HCT116 (cell line): ENCODE measurements at regions not wholly inside any gene's neighbourhood (a gene's known extent, or its start where the extent isn't known, plus 50 kb on each side); places are given as distances from the start of the nearest gene placed in this dataset.

Experiments
- ATAC-seq: fragments of 200-7000 bp; cut with Tn5 transposase; 2 replicates; pipeline ENCODE4 v1.9.1; 2020; ENCODE audit warnings: mild to moderate bottlenecking, moderate library complexity
- BruUV-seq: library from RNA; stranded (reverse); fragments of 400-500 nt; replicated peaks from 2 replicates; lab custom pipeline; 2021; lab: Mats Ljungman, UMichigan
- CTCF ChIA-PET: fragments of 300-600 bp; sonication (Branson Sonifier 250); formaldehyde crosslinking; loops from one replicate; lab custom pipeline; 2021; ENCODE audit warnings: antibody characterized with exemption; lab: Charles Lee
- POLR2A ChIA-PET: fragments of 300-600, 350-600 bp; sonication (Branson Sonifier 250); formaldehyde crosslinking; loops from one replicate; lab custom pipeline; 2021; ENCODE audit warnings: antibody characterized with exemption; lab: Charles Lee
- RAD21 ChIA-PET, 2 experiments: fragments of 300-600 bp; sonication (Branson Sonifier 250); formaldehyde crosslinking; loops; one replicate each; lab custom pipeline; 2023; ENCODE audit warnings: low total read pairs in 2 of 2; ENCODE audit not compliant: uncharacterized antibody in 2 of 2, unreplicated experiment in 2 of 2, low non-redundant PET in 1 of 2; lab: Charles Lee
- DNase-seq: peaks from one replicate; pipeline ENCODE4 v3.0.0-alpha.2; 2010; ENCODE audit warnings: low read depth, low spot score
- H2AFZ ChIP-seq: fragments of 200-600 bp; shearing (Covaris generic), sonication (generic); 2 replicates; pipeline ENCODE4 v1.6.1; 2017; ENCODE audit warnings: low read depth, mixed run types, mixed read lengths, antibody characterized with exemption, low read length; ENCODE audit not compliant: poor library complexity, severe bottlenecking
- H3K27ac ChIP-seq: 2 replicates; pipeline ENCODE4 v1.5.1; 2012; ENCODE audit warnings: low read depth, low read length
- H3K27me3 ChIP-seq: fragments of 200-600 bp; sonication (generic); 2 replicates; pipeline ENCODE4 v1.6.1; 2016; ENCODE audit warnings: mixed run types, low read length, mixed read lengths; ENCODE audit not compliant: insufficient read depth
- H3K36me3 ChIP-seq, 2 experiments: fragments of 200-500 bp in 1 of 2; fragments of 200-600 bp in 1 of 2; sonication (Bioruptor generic) in 1 of 2; sonication (generic) in 1 of 2; 2 replicates each; pipeline versions ENCODE4 v1.5.1 to v1.6.1; 2014 to 2016; ENCODE audit warnings: low read length in 2 of 2, inconsistent platforms in 1 of 2, mixed read lengths in 1 of 2, mixed run types in 1 of 2; ENCODE audit not compliant: insufficient read depth in 2 of 2, control insufficient read depth in 1 of 2
- H3K4me1 ChIP-seq, 2 experiments: fragments of 200-600 bp in 1 of 2; sonication (generic) in 1 of 2; 2 replicates each; pipeline versions ENCODE4 v1.5.1 to v1.6.1; 2012 to 2017; ENCODE audit warnings: low read length in 2 of 2, inconsistent platforms in 1 of 2, mild to moderate bottlenecking in 1 of 2, mixed read lengths in 1 of 2, mixed run types in 1 of 2, moderate library complexity in 1 of 2; ENCODE audit not compliant: insufficient read depth in 2 of 2, control insufficient read depth in 1 of 2
- H3K4me2 ChIP-seq: fragments of 200-600 bp; sonication (generic); 2 replicates; pipeline ENCODE4 v1.6.1; 2017; ENCODE audit warnings: mixed run types, low read length, mixed read lengths
- H3K4me3 ChIP-seq, 2 experiments: fragments of 200-600 bp in 1 of 2; sonication (generic) in 1 of 2; replicated peaks in 1 of 2; 2 replicates each; pipeline ENCODE4 v1.5.1; 2011 to 2016; ENCODE audit warnings: low read length in 2 of 2, control low read depth in 1 of 2, low read depth in 1 of 2, mild to moderate bottlenecking in 1 of 2, mixed read lengths in 1 of 2, mixed run types in 1 of 2
- H3K79me2 ChIP-seq: fragments of 200-600 bp; sonication (generic); 2 replicates; pipeline ENCODE4 v1.6.1; 2017; ENCODE audit warnings: mild to moderate bottlenecking, mixed run types, low read length, moderate library complexity, mixed read lengths; ENCODE audit not compliant: insufficient read depth
- H3K9ac ChIP-seq: fragments of 200-600 bp; sonication (generic); 2 replicates; pipeline ENCODE4 v1.6.1; 2016; ENCODE audit warnings: low read length, mixed read lengths
- H3K9me2 ChIP-seq: fragments of 200-600 bp; sonication (generic), shearing (Covaris generic); 2 replicates; pipeline ENCODE4 v1.6.1; 2017; ENCODE audit warnings: mixed run types, mild to moderate bottlenecking, moderate library complexity; ENCODE audit not compliant: insufficient read depth
- H3K9me3 ChIP-seq, 2 experiments: fragments of 200-500 bp in 1 of 2; fragments of 200-600 bp in 1 of 2; sonication (Bioruptor generic) in 1 of 2; sonication (generic) in 1 of 2; 2 replicates each; pipeline ENCODE4 v1.6.1; 2014 to 2017; ENCODE audit warnings: low read length in 2 of 2, mixed read lengths in 2 of 2, inconsistent platforms in 1 of 2, low read depth in 1 of 2, mild to moderate bottlenecking in 1 of 2, mixed run types in 1 of 2, moderate library complexity in 1 of 2; ENCODE audit not compliant: control insufficient read depth in 1 of 2, insufficient read depth in 1 of 2
- H4K20me1 ChIP-seq: fragments of 200-600 bp; sonication (generic), shearing (Covaris generic); 2 replicates; pipeline ENCODE4 v1.6.1; 2017; ENCODE audit warnings: mixed run types, mild to moderate bottlenecking, moderate library complexity; ENCODE audit not compliant: insufficient read depth
- ATF3 ChIP-seq: IDR thresholded peaks from 2 replicates; pipeline ENCODE4 v1.6.1; 2012
- CBX3 ChIP-seq: IDR thresholded peaks from 2 replicates; pipeline ENCODE4 v1.6.1; 2012; ENCODE audit warnings: low read depth
- CEBPB ChIP-seq: IDR thresholded peaks from 2 replicates; pipeline ENCODE4 v1.6.1; 2012; ENCODE audit warnings: low read depth
- ELF1 ChIP-seq: IDR thresholded peaks from 2 replicates; pipeline ENCODE4 v1.6.1; 2012; ENCODE audit warnings: low read depth, borderline replicate concordance
- MAX ChIP-seq: IDR thresholded peaks from 2 replicates; pipeline ENCODE4 v1.6.1; 2012
- POLR2A ChIP-seq: IDR thresholded peaks from 2 replicates; pipeline ENCODE4 v1.7.0; 2011; ENCODE audit warnings: borderline replicate concordance; ENCODE audit not compliant: insufficient read depth, insufficient read length; ENCODE audit errors: extremely low read depth
- POLR2AphosphoS5 ChIP-seq: IDR thresholded peaks from 2 replicates; pipeline ENCODE4 v1.6.1; 2011; ENCODE audit warnings: mild to moderate bottlenecking, low read depth, low read length, moderate library complexity
- RAD21 ChIP-seq: IDR thresholded peaks from 2 replicates; pipeline ENCODE4 v1.6.1; 2012; ENCODE audit warnings: low read depth, mild to moderate bottlenecking
- REST ChIP-seq: IDR thresholded peaks from 2 replicates; pipeline ENCODE4 v1.6.1; 2012; ENCODE audit warnings: low read depth
- SIN3A ChIP-seq: IDR thresholded peaks from 2 replicates; pipeline ENCODE4 v1.6.1; 2012; ENCODE audit warnings: low read depth
- SRF ChIP-seq: IDR thresholded peaks from 2 replicates; pipeline ENCODE4 v1.6.1; 2012; ENCODE audit warnings: low read depth
- TCF7L2 ChIP-seq: IDR thresholded peaks from 2 replicates; pipeline ENCODE4 v1.7.0; 2011; ENCODE audit warnings: borderline replicate concordance, inconsistent platforms; ENCODE audit not compliant: insufficient read depth, insufficient read length; ENCODE audit errors: extremely low read depth
- intact Hi-C: fragments of 100-400 bp; cut with micrococcal nuclease; formaldehyde crosslinking; loops from 2 replicates; pipeline ENCODE4 v1.10.0; 2022

- Histone ChIP-seq H3K4me3 (no peak overlapping the region), H3K79me2 (no peaks in the 10 kb centered on the region), H3K9ac (no peak overlapping the region), H3K9me2 (no peaks in the 10 kb centered on the region), H4K20me1 (no peaks in the 10 kb centered on the region), H2AFZ (no peak overlapping the region), H3K36me3 (no peaks in the 10 kb centered on the region)
- no TSS peak for BruUV-seq
- DNase-seq = no peak
- RAD21 ChIA-PET = no interaction called here
- ATAC-seq = no peak
- intact Hi-C loops = no loop called here
- TF ChIP-seq MAX (no peak), POLR2A (no peak), REST (no peak), POLR2AphosphoS5 (no peak), SIN3A (no peak), TCF7L2 (no peak), ATF3 (no peak), CBX3 (no peak), SRF (no peak), CEBPB (no peak), RAD21 (no peak), ELF1 (no peak)
- TF ChIP-seq, all 23 proteins: peak for 0
- CTCF ChIA-PET = no interaction called here
- H3K27ac ChIP-seq = no peak overlapping the region
- H3K27me3 ChIP-seq = no peaks in the 10 kb centered on the region
- H3K4me2 ChIP-seq = no peak overlapping the region
- H3K9me3 ChIP-seq = no peaks in the 10 kb centered on the region
- H3K4me1 ChIP-seq = no peaks in the 10 kb centered on the region
- POLR2A ChIA-PET = no interaction called here
Observed at GRCh38 chr4:19958848-19959247, 292.9 kb upstream of the SLIT2 start.
